GM18505 (cell line): ENCODE measurements at regions not wholly inside any gene's neighbourhood (a gene's known extent, or its start where the extent isn't known, plus 50 kb on each side); places are given as distances from the start of the nearest gene placed in this dataset.
"Not testable (repeated sequence)": the region's sequence is repeated elsewhere in the genome, so short reads cannot be mapped to it uniquely, and the experiment has no call there.

Source experiments
- ATAC-seq: cut with Tn5 transposase; IDR thresholded peaks from one replicate; pipeline ENCODE4 v1.9.1; 2021; ENCODE audit not compliant: unreplicated experiment
- POLR2A ChIP-seq: IDR thresholded peaks from 4 replicates; pipeline ENCODE4 v1.6.1; 2011; ENCODE audit warnings: borderline replicate concordance; ENCODE audit not compliant: insufficient read depth, insufficient read length; ENCODE audit errors: extremely low read depth

DNA sequence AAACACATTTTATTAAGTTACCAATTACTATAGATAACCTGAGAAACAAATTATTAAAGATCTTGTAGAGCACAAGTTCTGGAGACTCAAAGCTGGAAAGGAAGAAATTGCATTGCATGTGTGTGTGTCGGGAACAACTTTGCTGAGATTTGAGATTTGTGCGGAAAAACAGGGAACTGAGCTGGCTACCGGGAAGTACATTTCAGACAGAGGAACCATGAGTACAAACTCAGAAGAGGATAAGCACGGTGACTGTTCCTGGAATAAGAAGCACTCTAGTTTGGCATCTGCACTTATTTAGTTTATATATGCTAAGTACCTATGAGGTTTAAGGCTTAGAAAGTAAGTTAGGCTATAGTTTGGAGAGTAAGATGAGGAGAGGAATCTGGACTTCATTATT, 97.8 kb downstream of the DACT1 start:
- no peak for TF ChIP-seq POLR2A
- no peak for ATAC-seq

DNA sequence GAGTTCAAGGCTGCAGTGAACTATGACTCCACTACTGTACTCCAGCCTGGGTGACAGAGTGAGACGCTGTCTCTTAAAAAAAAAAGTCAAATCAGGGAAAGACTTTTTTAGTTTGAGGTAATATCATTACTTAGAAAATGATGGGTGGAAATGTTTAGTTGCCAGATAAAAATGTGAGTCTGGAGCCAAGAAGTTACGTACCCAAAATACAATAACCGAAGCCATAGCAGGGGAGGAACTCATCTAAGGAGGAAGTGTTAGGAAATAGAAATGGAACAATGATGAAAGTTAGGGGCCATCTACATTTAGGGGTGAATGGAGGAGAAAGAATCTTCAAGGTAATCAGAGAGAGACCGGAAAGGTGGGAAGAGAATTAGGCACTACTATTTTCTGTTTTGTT, 98.8 kb downstream of the DACT1 start:
- ATAC-seq = no peak
- TF ChIP-seq POLR2A = no peak

DNA sequence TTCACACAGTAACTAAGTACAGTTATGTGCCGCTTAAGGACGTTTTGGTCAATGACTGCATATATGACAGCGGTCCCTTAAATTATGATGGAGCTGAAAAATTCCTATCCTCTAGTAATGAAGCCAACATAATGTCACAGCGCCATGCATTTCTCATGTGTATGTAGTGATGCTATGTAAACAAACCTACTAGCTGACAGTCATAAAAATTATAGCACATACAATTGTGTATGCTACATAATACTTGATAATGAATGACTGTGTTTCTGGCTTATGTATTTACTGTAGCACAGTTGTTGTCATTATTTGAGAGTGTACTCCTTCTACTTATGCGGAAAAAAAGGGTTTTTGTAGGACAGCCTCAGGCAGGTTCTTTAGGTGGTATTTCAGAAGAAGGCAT, 99.7 kb downstream of the DACT1 start:
- no peak for TF ChIP-seq POLR2A
- no peak for ATAC-seq

DNA sequence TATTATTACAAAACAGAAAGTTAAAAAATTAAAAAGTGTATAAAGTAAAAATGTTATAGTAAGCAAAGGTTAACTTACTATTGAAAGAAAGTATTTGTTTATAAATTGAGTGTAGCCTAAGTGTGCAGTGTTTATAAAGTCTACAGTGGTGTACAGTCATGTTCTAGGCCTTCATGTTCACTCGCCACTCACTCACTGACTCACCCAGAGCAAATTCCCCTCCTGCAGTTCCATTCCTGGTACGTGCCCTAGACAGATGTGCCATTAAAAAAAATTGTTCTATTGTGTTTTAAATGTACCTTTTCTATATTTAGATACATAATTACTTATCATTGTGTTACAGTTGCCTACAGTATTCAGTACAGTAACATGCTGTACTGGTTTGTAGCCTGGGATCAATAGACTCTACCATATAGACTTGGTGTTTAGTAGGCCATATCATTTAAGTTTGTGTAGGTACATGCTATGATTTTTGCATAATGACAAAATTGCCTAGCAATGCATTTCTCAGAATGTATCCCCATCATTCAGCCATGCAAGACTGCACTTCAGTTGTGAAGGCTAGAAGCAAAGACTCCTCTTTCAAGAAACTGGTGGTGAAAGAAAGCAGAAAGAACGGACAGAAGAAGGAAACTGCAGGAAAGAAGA, 100.6 kb downstream of the DACT1 start:
- no peak for ATAC-seq
- no peak for TF ChIP-seq POLR2A

DNA sequence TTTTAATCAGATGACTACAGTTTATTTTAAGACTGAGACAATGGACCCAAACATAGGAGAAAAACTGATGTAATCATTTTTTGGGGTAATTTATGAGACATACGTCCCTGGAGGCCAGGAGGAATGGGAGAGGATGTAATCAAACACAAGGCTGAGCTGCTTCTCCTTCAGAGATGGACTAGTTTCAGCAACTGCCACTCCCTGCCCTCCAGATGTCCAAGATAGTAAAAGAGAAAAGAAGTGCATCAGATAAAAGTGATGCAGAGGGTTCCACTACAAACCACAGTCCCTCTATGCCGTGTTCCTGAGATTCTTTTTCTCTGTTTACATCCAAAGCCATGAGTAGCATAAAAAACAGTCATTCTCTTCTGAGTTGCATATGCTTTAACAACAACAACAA, 101.1 kb downstream of the DACT1 start:
- ATAC-seq = no peak
- TF ChIP-seq POLR2A = no peak

DNA sequence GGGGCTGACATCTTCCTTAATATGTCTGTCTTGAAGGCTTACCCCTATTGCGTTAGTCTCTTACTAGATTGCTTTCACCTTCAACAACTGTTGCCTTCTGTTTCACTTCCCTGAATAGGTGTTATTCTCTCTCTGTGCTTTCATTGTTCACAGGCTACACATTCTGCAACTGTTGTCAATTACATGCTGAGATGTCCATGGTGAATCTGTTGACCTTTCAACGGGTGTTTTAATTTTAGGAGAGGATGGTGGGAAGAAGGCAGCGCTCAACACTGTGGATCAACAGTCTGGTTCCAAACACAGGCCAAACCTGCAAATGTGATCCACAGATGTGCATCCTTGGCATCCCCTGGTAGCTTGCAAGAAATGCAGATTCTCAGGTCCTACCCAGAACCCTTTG, 101.9 kb downstream of the DACT1 start:
- TF ChIP-seq POLR2A = no peak
- ATAC-seq = peak; percentile 81

DNA sequence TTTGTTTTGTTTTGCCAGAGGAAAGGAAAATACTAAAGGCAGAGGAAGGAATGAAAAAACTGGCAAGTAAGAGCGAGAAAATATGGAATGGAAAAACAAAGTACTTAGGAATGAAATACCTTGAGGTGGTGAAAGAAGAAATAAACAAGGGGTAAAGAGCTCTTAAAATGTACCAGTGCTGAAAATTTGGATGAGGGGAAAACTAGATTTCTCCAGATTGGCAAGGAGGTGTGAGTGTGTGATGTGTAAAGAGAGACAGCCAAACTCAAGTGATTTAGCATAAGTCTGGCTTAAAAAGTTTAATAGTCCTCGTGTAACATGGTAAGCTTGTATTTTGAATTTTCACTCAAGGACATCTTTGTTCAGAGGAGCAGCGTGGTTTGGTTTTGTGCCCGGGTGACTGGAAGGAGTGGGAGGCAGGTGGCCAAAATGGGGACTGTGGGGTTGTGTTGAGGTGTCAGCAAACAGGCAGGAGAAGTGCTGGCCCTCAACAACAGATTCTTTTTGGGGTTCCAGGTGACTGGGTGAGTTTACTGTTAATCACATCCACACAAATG, 102.7 kb downstream of the DACT1 start:
- TF ChIP-seq POLR2A = no peak
- no peak for ATAC-seq

DNA sequence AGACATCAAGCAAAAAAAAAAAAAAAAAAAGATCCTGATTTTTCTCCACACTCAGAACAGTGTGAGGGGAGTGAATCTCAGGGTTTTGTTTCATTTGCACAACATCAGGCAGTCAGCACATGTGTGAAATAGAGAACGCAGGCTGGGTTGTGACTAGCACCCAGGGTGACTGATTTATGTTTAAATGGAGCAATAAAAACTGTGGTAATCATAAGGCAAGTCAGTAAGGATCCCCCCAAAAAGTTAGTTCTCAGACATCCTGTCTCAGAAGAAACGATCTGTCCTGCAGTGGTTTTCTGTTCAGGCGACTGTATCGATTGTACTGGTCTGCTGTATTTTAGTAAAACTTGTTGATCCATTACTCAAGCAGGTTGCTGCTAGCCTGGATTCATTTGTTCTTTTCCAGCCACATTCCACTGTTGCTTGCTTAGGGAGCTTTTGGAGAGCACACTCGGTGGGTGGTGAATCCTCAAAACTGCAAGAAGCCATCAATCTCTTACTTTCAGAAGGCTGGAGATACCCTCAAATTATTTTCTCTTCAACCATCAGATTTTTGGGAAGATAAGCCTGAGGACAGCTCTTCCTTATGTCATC, 107.1 kb downstream of the DACT1 start:
- no peak for TF ChIP-seq POLR2A
- no peak for ATAC-seq

DNA sequence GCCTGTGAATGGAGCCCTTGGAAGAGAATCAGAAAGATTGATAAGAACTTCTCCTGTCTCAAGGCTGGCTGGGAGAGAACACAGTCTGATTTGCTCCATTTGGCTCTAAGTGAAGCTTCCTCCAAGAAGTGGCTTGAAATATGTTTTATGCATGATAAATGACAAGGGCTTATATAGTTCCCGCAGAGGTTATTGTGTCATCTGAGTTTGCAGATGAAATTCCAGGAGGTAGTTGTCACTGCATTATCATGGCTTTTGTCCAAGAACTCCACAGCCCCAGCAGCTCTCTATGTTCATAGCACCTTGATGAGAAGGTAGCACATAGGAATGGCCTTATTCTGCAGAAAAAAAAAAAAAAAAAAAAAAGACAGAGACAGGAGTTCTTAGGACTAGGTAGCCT, 108.5 kb downstream of the DACT1 start:
- TF ChIP-seq POLR2A = no peak
- ATAC-seq = no peak

DNA sequence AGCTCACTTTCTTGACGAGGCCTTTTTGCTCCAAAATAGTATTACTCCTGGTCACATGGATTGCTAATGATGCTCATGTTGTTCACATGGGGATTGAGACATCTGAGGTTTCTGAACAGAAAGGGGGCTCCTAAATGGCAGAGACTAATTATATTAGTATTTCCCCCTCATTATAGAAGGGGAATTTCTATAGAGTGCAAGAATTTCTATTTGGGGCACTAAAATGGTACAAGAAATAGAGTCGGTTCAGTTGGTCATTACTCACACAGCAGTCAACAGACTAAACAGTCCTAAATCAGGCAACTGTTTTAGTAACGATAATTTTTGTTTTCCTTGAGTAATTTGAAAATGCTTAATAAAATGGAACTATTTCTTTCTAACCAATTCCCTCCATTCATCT, 108.9 kb downstream of the DACT1 start:
- TF ChIP-seq POLR2A = no peak
- ATAC-seq = no peak

DNA sequence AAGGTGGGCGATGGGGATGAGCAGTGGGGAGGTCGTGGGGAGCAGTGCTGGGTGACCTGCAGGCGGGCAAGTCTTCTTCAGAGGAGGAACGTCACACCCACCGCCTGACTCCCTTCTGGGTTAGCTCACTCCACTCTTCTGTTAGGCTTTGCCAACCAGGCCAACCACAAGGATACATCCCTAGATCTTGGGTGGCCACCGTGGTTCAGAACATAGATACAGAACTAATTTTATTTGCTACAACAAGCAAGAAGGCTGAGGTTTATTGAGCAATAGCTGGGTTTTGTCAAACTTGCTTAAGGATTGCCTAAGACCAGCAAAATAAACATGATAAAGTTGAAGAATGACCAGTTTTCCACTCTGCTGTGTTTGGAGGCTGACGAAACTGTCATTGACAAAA, 109.4 kb downstream of the DACT1 start:
- TF ChIP-seq POLR2A = no peak
- ATAC-seq = no peak

DNA sequence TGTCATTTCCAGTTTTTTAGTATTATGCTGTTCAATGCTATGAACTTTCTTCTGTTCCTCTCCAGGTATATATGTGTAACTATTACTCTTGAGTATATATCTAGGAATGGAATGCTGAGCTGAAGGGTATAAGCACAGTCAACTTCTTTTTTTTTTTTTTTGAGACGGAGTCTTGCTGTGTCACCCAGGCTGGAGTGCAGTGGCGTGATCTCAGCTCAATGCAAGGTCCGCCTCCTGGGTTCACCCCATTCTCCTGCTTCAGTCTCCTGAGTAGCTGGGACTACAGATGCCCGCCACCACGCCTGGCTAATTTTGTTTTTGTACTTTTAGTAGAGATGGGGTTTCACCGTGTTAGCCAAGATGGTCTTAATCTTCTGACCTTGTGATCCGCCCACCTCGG, 110.5 kb downstream of the DACT1 start:
- not testable (repeated sequence) for ATAC-seq

DNA sequence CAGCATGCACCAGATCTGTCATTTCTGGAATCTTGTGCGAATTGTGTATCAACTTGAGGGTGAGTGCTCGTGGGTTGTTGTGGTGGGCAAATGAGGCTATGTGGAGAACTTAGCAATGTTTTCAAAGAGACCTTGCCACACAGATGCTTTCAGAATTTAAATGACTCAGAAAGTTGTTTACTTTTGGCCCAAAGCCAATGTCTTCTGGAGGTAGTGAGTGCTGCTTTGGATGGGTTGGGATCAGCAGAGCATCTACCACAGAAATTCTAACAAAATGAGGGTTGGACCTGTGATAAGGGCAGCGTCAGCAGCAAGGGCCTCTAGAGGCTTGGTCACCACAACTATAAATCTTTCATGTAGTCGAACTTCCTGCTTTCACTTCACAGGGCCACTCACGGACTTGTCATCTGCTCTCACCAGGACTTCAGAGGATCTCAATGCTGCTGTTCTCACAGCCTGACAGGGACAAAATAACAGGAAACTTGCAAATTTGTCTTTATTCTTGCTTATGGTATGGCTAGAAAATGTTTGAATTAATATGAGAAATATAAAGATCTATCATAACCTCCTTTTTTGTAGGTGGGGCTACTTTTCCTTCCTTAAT, 111.4 kb downstream of the DACT1 start:
- no peak for TF ChIP-seq POLR2A
- ATAC-seq = peak; percentile 77
